HG03469 (cell line): ENCODE measurements at regions not wholly inside any gene's neighbourhood (a gene's known extent, or its start where the extent isn't known, plus 50 kb on each side); places are given as distances from the start of the nearest gene placed in this dataset.
A peak's percentile ranks its signal among the peaks of the same experiment; 100 is the strongest.
"Not testable (repeated sequence)": the region's sequence is repeated elsewhere in the genome, so short reads cannot be mapped to it uniquely, and the experiment has no call there.

Experiments
- ATAC-seq: cut with Tn5 transposase; IDR thresholded peaks from one replicate; pipeline ENCODE4 v1.9.1; 2021; ENCODE audit warnings: mild to moderate bottlenecking, moderate library complexity, moderate number of reproducible peaks; ENCODE audit not compliant: unreplicated experiment

- no peak for ATAC-seq
These were observed 161.8 kb upstream of the SPRED2 start for GRCh38 chr2:65594150-65594549.

- no peak for ATAC-seq
These were observed 157.3 kb upstream of the SPRED2 start for GRCh38 chr2:65589667-65590066.

- no peak for ATAC-seq
These were observed 155.4 kb upstream of the SPRED2 start for GRCh38 chr2:65587779-65588178.

GRCh38 chr2:65586516-65586915 lies 154.1 kb upstream of the SPRED2 start:
- no peak for ATAC-seq

GRCh38 chr2:65583061-65583460 lies 150.7 kb upstream of the SPRED2 start:
- no peak for ATAC-seq

- ATAC-seq, result no peak
These were observed 150.0 kb upstream of the SPRED2 start for GRCh38 chr2:65582364-65582763.

- no peak for ATAC-seq
These were observed 148.4 kb upstream of the SPRED2 start for GRCh38 chr2:65580824-65581223.

GRCh38 chr2:65579506-65580235 lies 147.3 kb upstream of the SPRED2 start:
- no peak for ATAC-seq

- no peak for ATAC-seq
These were observed 145.3 kb upstream of the SPRED2 start for GRCh38 chr2:65577654-65578053.

GRCh38 chr2:65576861-65577601 lies 144.6 kb upstream of the SPRED2 start:
- ATAC-seq, result no peak

GRCh38 chr2:65576278-65576677 lies 143.9 kb upstream of the SPRED2 start:
- no peak for ATAC-seq

- ATAC-seq, result no peak
These were observed 142.6 kb upstream of the SPRED2 start for GRCh38 chr2:65574993-65575392.

GRCh38 chr2:65568656-65569440 lies 136.4 kb upstream of the SPRED2 start:
- not testable (repeated sequence) for ATAC-seq

- ATAC-seq, result no peak
These were observed 134.2 kb upstream of the SPRED2 start for GRCh38 chr2:65566617-65567016.

GRCh38 chr2:65565681-65566080 lies 133.3 kb upstream of the SPRED2 start:
- no peak for ATAC-seq

GRCh38 chr2:65564299-65564698 lies 131.9 kb upstream of the SPRED2 start:
- no peak for ATAC-seq

- ATAC-seq, result no peak
These were observed 130.5 kb upstream of the SPRED2 start for GRCh38 chr2:65562890-65563289.

- ATAC-seq, result no peak
These were observed 126.3 kb upstream of the SPRED2 start for GRCh38 chr2:65558743-65559142.

- no peak for ATAC-seq
These were observed 125.5 kb upstream of the SPRED2 start for GRCh38 chr2:65557616-65558573.

- ATAC-seq, result peak; percentile 39
These were observed 122.6 kb upstream of the SPRED2 start for GRCh38 chr2:65554765-65555591.
